SK-N-SH treated with all-trans-retinoic acid at 6 μM for 48 hours (cell line): ENCODE measurements at regions not wholly inside any gene's neighbourhood (a gene's known extent, or its start where the extent isn't known, plus 50 kb on each side); places are given as distances from the start of the nearest gene placed in this dataset.

Source experiments
- ESRRG ChIP-seq: fragments of 250-450 bp; sonication (Bioruptor Pico); IDR thresholded peaks from 2 replicates; pipeline ENCODE4 v1.6.1; 2021; ENCODE audit warnings: mild to moderate bottlenecking
- TF ChIP-seq, protein P1 (sequence below): fragments of 250-450 bp; sonication (Bioruptor Pico); IDR thresholded peaks from 2 replicates; pipeline ENCODE4 v1.5.1; 2021; ENCODE audit warnings: mild to moderate bottlenecking, moderate library complexity
- TF ChIP-seq, protein P2 (sequence below): fragments of 250-450 bp; sonication (Bioruptor Pico); IDR thresholded peaks from 2 replicates; pipeline ENCODE4 v1.8.0; 2020; ENCODE audit warnings: mild to moderate bottlenecking, moderate library complexity, borderline replicate concordance
- TF ChIP-seq, protein P3 (sequence below): fragments of 250-450 bp; sonication (Bioruptor Pico); IDR thresholded peaks from 2 replicates; pipeline ENCODE4 v1.5.1; 2020; ENCODE audit warnings: low read depth, mild to moderate bottlenecking, moderate library complexity

DNA sequence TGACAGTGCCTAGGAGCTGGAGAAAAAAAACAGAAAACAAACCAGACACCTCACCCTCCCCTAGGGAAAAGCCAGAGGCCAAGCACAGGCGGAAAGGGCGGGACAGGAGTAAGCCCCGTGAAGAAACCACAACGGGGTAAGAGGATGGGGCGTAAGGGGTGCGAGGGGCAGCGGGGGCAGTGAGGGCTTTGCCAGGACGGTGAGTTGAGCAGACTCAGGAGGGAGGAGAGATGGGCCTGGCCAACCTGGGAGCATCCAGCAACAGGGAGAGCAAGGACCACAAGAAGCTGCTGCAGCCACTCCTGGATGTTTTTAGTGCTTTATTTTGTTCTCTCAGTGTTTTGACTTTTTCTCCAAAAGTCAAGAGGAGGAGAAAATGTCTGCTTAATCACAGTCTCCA, 114.1 kb upstream of the SOX1 start:
- TF ChIP-seq, protein P1, sequence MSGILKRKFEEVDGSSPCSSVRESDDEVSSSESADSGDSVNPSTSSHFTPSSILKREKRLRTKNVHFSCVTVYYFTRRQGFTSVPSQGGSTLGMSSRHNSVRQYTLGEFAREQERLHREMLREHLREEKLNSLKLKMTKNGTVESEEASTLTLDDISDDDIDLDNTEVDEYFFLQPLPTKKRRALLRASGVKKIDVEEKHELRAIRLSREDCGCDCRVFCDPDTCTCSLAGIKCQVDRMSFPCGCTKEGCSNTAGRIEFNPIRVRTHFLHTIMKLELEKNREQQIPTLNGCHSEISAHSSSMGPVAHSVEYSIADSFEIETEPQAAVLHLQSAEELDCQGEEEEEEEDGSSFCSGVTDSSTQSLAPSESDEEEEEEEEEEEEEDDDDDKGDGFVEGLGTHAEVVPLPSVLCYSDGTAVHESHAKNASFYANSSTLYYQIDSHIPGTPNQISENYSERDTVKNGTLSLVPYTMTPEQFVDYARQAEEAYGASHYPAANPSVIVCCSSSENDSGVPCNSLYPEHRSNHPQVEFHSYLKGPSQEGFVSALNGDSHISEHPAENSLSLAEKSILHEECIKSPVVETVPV (CRISPR knock-in tag) = no peak
- TF ChIP-seq ESRRG (CRISPR knock-in tag) = no peak
- TF ChIP-seq, protein P2, sequence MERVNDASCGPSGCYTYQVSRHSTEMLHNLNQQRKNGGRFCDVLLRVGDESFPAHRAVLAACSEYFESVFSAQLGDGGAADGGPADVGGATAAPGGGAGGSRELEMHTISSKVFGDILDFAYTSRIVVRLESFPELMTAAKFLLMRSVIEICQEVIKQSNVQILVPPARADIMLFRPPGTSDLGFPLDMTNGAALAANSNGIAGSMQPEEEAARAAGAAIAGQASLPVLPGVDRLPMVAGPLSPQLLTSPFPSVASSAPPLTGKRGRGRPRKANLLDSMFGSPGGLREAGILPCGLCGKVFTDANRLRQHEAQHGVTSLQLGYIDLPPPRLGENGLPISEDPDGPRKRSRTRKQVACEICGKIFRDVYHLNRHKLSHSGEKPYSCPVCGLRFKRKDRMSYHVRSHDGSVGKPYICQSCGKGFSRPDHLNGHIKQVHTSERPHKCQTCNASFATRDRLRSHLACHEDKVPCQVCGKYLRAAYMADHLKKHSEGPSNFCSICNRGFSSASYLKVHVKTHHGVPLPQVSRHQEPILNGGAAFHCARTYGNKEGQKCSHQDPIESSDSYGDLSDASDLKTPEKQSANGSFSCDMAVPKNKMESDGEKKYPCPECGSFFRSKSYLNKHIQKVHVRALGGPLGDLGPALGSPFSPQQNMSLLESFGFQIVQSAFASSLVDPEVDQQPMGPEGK (CRISPR knock-in tag) = no peak
- TF ChIP-seq, protein P3, sequence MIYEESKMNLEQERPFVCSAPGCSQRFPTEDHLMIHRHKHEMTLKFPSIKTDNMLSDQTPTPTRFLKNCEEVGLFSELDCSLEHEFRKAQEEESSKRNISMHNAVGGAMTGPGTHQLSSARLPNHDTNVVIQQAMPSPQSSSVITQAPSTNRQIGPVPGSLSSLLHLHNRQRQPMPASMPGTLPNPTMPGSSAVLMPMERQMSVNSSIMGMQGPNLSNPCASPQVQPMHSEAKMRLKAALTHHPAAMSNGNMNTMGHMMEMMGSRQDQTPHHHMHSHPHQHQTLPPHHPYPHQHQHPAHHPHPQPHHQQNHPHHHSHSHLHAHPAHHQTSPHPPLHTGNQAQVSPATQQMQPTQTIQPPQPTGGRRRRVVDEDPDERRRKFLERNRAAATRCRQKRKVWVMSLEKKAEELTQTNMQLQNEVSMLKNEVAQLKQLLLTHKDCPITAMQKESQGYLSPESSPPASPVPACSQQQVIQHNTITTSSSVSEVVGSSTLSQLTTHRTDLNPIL (CRISPR knock-in tag) = no peak
